ENCODE measurements at regions not wholly inside any gene's neighbourhood (a gene's known extent, or its start where the extent isn't known, plus 50 kb on each side); places are given as distances from the start of the nearest gene placed in this dataset.

DNA sequence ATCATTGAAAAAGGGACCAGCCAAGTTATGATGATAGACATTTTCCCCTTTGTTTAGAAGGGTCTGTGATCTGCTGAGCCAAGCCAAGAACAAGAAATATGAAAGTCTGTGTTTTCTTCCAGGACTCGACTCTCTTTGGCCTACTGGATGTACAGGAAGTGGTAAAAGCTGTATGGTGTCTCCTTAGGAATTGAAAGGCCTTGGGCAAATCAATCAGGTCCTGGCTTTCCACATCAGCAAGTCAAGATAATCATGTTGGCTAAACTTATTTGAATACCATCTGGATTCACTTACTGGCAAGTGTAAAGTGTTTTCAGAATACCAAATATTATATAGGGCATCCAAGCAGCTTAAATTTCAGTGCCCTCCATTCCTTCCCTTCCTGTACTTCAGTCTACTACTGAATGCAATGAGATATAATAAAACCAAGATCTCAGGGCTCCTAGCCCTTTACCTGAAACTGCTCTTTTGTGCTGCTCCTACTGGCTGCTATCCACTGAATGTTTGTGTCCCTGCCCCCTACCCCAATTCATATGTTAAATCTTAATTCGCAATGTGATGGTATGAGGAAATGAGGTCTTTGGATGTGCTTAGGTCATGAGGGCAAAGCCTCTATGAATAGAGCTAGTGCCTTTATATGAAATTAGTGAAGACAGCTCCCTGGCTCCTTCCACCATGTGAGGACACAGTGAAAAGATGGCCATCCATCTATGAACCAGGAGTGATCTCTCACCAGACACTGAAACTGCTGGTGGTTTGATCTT, 578.0 kb downstream of the SPRY1 start:
- no peak overlapping the region for H3K27ac ChIP-seq (ENCODE audit: low read depth, low read length, poor library complexity, severe bottlenecking)

DNA sequence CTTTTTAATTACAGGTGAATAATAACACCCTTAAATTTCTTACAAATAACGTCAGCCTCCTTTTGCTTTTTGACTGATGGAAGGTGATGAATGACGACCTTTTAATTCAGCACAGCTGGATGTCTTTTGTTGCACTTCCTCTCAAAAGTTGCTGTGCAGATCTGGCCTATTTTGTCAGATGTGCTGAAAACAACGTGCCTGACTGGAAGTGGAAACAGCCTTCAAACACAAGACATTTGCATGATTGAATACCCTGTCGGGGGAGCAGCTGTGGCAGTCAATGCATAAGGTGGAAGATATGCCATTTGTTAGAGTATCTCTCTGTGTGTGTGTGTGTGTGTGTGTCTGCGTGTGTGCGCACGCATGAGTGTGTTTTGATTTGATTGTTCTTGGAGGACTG, 579.7 kb downstream of the SPRY1 start:
- BruUV-seq (replicated peaks): no TSS peak
- Histone ChIP-seq H4K20me1 (ENCODE audit: insufficient read depth, low read length) (no peaks in the 10 kb centered on the region), H3K4me1 (ENCODE audit: insufficient read depth, low read length, poor library complexity, severe bottlenecking) (peaks cover 14% of the 10 kb centered on the region), H2AFZ (ENCODE audit: low read length) (no peak overlapping the region; the same call in 1 of the 2 replicates), H3K9me2 (ENCODE audit: insufficient read depth, low read length) (no peaks in the 10 kb centered on the region), H3K79me2 (ENCODE audit: insufficient read depth, low read depth, low read length) (no peaks in the 10 kb centered on the region), H3K9me3 (ENCODE audit: low read length) (0 out of 2 replicates have a peak, but pooled peaks cover 3% of the 10 kb centered on the region), H3K4me3 (ENCODE audit: low read depth, low read length, poor library complexity, severe bottlenecking) (no peak overlapping the region), H3K4me2 (ENCODE audit: low read length) (peak overlapping the region; percentile 35), H3K27ac (ENCODE audit: low read depth, low read length, poor library complexity, severe bottlenecking) (peak overlapping the region; percentile 18), H3K36me3 (ENCODE audit: insufficient read depth, low read length) (no peaks in the 10 kb centered on the region)
- ChIA-PET CTCF (ENCODE audit: unreplicated experiment) (no interaction called here), POLR2A (interaction anchor here (1.4 kb wide), 1 partner anchor 11 kb away, joined by 7 read pairs; no protein-coding TSS in a partner anchor)
- peak; percentile 87 for DNase-seq (ENCODE audit: low spot score)
- TF ChIP-seq EZH2phosphoT487 (IDR thresholded peaks at IDR 0.05; ENCODE audit: borderline replicate concordance, low read depth, low read length): no peak
- no peak for TF ChIP-seq CTCF (conservative IDR thresholded peaks at IDR 0.05; ENCODE audit: low read length)
- intact Hi-C loops (cut with micrococcal nuclease; ENCODE audit: unreplicated experiment): no loop called here

More for the DNA sequence above, 578.0 kb downstream of the SPRY1 start:
- no peak for DNase-seq (ENCODE audit: low spot score)
- BruUV-seq (replicated peaks): no TSS peak
- no peak overlapping the region for H3K4me3 ChIP-seq (ENCODE audit: low read depth, low read length, poor library complexity, severe bottlenecking)
- TF ChIP-seq EZH2phosphoT487 (IDR thresholded peaks at IDR 0.05; ENCODE audit: borderline replicate concordance, low read depth, low read length) (no peak), CTCF (conservative IDR thresholded peaks at IDR 0.05; ENCODE audit: low read length) (no peak)
- CTCF ChIA-PET (ENCODE audit: unreplicated experiment): no interaction called here
- no peaks in the 10 kb centered on the region for H3K36me3 ChIP-seq (ENCODE audit: insufficient read depth, low read length)
- H2AFZ ChIP-seq (ENCODE audit: low read length): no peak overlapping the region
- no peaks in the 10 kb centered on the region for H3K79me2 ChIP-seq (ENCODE audit: insufficient read depth, low read depth, low read length)
- H3K9me3 ChIP-seq (ENCODE audit: low read length): 0 out of 2 replicates have a peak, but pooled peaks cover 3% of the 10 kb centered on the region
- H3K4me2 ChIP-seq (ENCODE audit: low read length): no peak overlapping the region
- no peaks in the 10 kb centered on the region for H3K9me2 ChIP-seq (ENCODE audit: insufficient read depth, low read length)
- peaks cover 14% of the 10 kb centered on the region for H3K4me1 ChIP-seq (ENCODE audit: insufficient read depth, low read length, poor library complexity, severe bottlenecking)
- intact Hi-C loops (cut with micrococcal nuclease; ENCODE audit: unreplicated experiment): no loop called here
- POLR2A ChIA-PET: interaction anchor here (0.7 kb wide), 1 partner anchor 1257 kb away, joined by 3 read pairs; no protein-coding TSS in a partner anchor
- no peaks in the 10 kb centered on the region for H4K20me1 ChIP-seq (ENCODE audit: insufficient read depth, low read length)

DNA sequence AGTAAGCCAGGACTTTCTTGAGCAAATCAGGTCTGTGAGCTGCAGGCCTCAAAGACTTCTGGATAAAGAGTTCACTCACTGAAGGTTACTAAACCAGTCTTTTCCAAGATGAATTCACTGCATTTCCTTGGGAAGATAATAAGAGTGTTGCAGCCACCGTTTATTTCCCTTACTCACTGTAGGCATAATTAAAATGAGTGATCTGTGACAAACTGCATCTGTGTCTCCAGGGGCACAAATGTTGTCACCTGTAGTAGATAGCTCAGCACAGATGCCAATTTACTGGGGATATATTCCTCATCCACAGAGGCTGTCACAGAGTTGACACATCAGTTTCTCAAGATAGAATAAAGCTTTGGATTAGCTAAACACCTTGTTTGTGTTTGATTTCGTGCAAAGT, 580.2 kb downstream of the SPRY1 start:
- intact Hi-C loops (cut with micrococcal nuclease; ENCODE audit: unreplicated experiment): no loop called here
- no TSS peak for BruUV-seq (replicated peaks)
- peaks cover 14% of the 10 kb centered on the region for H3K4me1 ChIP-seq (ENCODE audit: insufficient read depth, low read length, poor library complexity, severe bottlenecking)
- no peak overlapping the region for H2AFZ ChIP-seq (ENCODE audit: low read length)
- no peaks in the 10 kb centered on the region for H3K9me2 ChIP-seq (ENCODE audit: insufficient read depth, low read length)
- peak overlapping the region; percentile 35; the same call in 1 of the 2 replicates for H3K4me2 ChIP-seq (ENCODE audit: low read length)
- H3K79me2 ChIP-seq (ENCODE audit: insufficient read depth, low read depth, low read length): no peaks in the 10 kb centered on the region
- H3K36me3 ChIP-seq (ENCODE audit: insufficient read depth, low read length): no peaks in the 10 kb centered on the region
- no peak overlapping the region for H3K4me3 ChIP-seq (ENCODE audit: low read depth, low read length, poor library complexity, severe bottlenecking)
- no peaks in the 10 kb centered on the region for H4K20me1 ChIP-seq (ENCODE audit: insufficient read depth, low read length)
- ChIA-PET CTCF (ENCODE audit: unreplicated experiment) (no interaction called here), POLR2A (interaction anchor here (0.6 to 1.4 kb wide), 3 partner anchors 11 to 1209 kb away, joined by 3 to 7 read pairs (median 3); no protein-coding TSS in a partner anchor)
- DNase-seq (ENCODE audit: low spot score): no peak
- peak overlapping the region; percentile 18 for H3K27ac ChIP-seq (ENCODE audit: low read depth, low read length, poor library complexity, severe bottlenecking)
- H3K9me3 ChIP-seq (ENCODE audit: low read length): 0 out of 2 replicates have a peak, but pooled peaks cover 3% of the 10 kb centered on the region
- TF ChIP-seq CTCF (conservative IDR thresholded peaks at IDR 0.05; ENCODE audit: low read length): no peak
- no peak for TF ChIP-seq EZH2phosphoT487 (IDR thresholded peaks at IDR 0.05; ENCODE audit: borderline replicate concordance, low read depth, low read length)

Data from OCI-LY7 (cell line).